Endothelial cell of umbilical vein (primary cell): ENCODE measurements at regions not wholly inside any gene's neighbourhood (a gene's known extent, or its start where the extent isn't known, plus 50 kb on each side); places are given as distances from the start of the nearest gene placed in this dataset.

ENCODE experiments used
- BruUV-seq: library from RNA; stranded (reverse); fragments of 400-500 nt; replicated peaks from 2 replicates; lab custom pipeline; 2021; lab: Mats Ljungman, UMichigan
- CTCF ChIA-PET: fragments of 300-600, 350-600 bp; sonication (Branson Sonifier 250); formaldehyde crosslinking; loops from one replicate; lab custom pipeline; 2021; ENCODE audit warnings: antibody characterized with exemption, inconsistent platforms; lab: Charles Lee
- POLR2A ChIA-PET: fragments of 300-600, 350-600 bp; sonication (Branson Sonifier 250); formaldehyde crosslinking; loops from one replicate; lab custom pipeline; 2021; ENCODE audit warnings: antibody characterized with exemption, inconsistent platforms; lab: Charles Lee
- DNase-seq: peaks from one replicate; pipeline ENCODE4 v3.0.0-alpha.2; 2011; ENCODE audit warnings: low read depth, low spot score
- FAIRE-seq: peaks from 2 replicates; lab custom pipeline; 2011; peaks lifted over from hg19 to GRCh38; lab: Jason Lieb, UNC
- H2AFZ ChIP-seq: 2 replicates; pipeline ENCODE4 v1.6.0; 2012; ENCODE audit warnings: low read depth, low read length, control low read depth, inconsistent platforms
- H3K27ac ChIP-seq: 2 replicates; pipeline ENCODE4 v1.5.1; 2011; ENCODE audit warnings: low read depth, mild to moderate bottlenecking, control low read depth, low read length, moderate library complexity; ENCODE audit not compliant: insufficient read depth
- H3K27me3 ChIP-seq, 2 experiments: 2 replicates each; pipeline versions ENCODE4 v1.6.0 to v1.6.1; 2011; ENCODE audit warnings: low read length in 2 of 2, mixed read lengths in 1 of 2; ENCODE audit not compliant: control insufficient read depth in 2 of 2, insufficient read depth in 2 of 2
- H3K36me3 ChIP-seq, 2 experiments: 2 replicates in 1 of 2; 3 replicates in 1 of 2; pipeline ENCODE4 v1.5.1; 2011; ENCODE audit warnings: low read length in 2 of 2, mild to moderate bottlenecking in 1 of 2, moderate library complexity in 1 of 2; ENCODE audit not compliant: control insufficient read depth in 2 of 2, insufficient read depth in 2 of 2; ENCODE audit errors: extremely low read depth in 1 of 2
- H3K4me1 ChIP-seq: 3 replicates; pipeline ENCODE4 v1.5.1; 2011; ENCODE audit warnings: mild to moderate bottlenecking, low read length; ENCODE audit not compliant: control insufficient read depth, insufficient read depth; ENCODE audit errors: extremely low read depth
- H3K4me2 ChIP-seq: 2 replicates; pipeline ENCODE4 v1.6.1; 2011; ENCODE audit warnings: low read length, control low read depth, mixed read lengths; ENCODE audit not compliant: insufficient read depth
- H3K4me3 ChIP-seq, 3 experiments: fragments of 200-600 bp in 1 of 3; sonication (generic), shearing (Covaris generic) in 1 of 3; replicated peaks in 1 of 3; 2 replicates each; pipeline ENCODE4 v1.5.1; 2011 to 2016; ENCODE audit warnings: control low read depth in 3 of 3, low read length in 3 of 3, mild to moderate bottlenecking in 2 of 3, inconsistent platforms in 1 of 3, low read depth in 1 of 3, moderate library complexity in 1 of 3; ENCODE audit not compliant: insufficient read depth in 1 of 3
- H3K79me2 ChIP-seq: 2 replicates; pipeline ENCODE4 v1.6.0; 2012; ENCODE audit warnings: low read length, inconsistent platforms; ENCODE audit not compliant: control insufficient read depth, insufficient read depth
- H3K9ac ChIP-seq: replicated peaks from 2 replicates; pipeline ENCODE3; 2011; ENCODE audit warnings: low read length, control low read depth; ENCODE audit not compliant: insufficient read depth; ENCODE audit errors: extremely low read depth
- H3K9me1 ChIP-seq: replicated peaks from 3 replicates; pipeline ENCODE4 v1.6.0; 2011; ENCODE audit warnings: mild to moderate bottlenecking, low read length; ENCODE audit not compliant: control insufficient read depth, insufficient read depth; ENCODE audit errors: extremely low read depth
- H3K9me3 ChIP-seq: replicated peaks from 2 replicates; pipeline ENCODE4 v1.5.1; 2012; ENCODE audit warnings: low read length, inconsistent platforms; ENCODE audit not compliant: control insufficient read depth, insufficient read depth
- H4K20me1 ChIP-seq: replicated peaks from 2 replicates; pipeline ENCODE3; 2011; ENCODE audit warnings: mild to moderate bottlenecking, low read length; ENCODE audit not compliant: control insufficient read depth, insufficient read depth; ENCODE audit errors: extremely low read depth
- CTCF ChIP-seq, 2 donors: IDR thresholded peaks; 1 replicate in 1 of 2; 2 replicates in 1 of 2; pipeline ENCODE4 v1.5.1; 2011; ENCODE audit warnings: low read length in 2 of 2, mild to moderate bottlenecking in 2 of 2, moderate library complexity in 2 of 2, control low read depth in 1 of 2, inconsistent platforms in 1 of 2, low read depth in 1 of 2; ENCODE audit not compliant: insufficient read depth in 1 of 2; ENCODE audit errors: extremely low read depth in 1 of 2
- EZH2 ChIP-seq: IDR thresholded peaks from 2 replicates; pipeline ENCODE4 v1.6.1; 2012; ENCODE audit warnings: borderline replicate concordance, low read depth, mild to moderate bottlenecking, moderate library complexity, low read length, inconsistent platforms; ENCODE audit not compliant: severe bottlenecking
- FOS ChIP-seq: IDR thresholded peaks from 2 replicates; pipeline ENCODE4 v1.6.1; 2011; ENCODE audit warnings: mild to moderate bottlenecking, low read length, moderate library complexity, borderline replicate concordance; ENCODE audit not compliant: insufficient read depth
- GATA2 ChIP-seq: IDR thresholded peaks from 2 replicates; pipeline ENCODE4 v1.7.0; 2011; ENCODE audit warnings: low read depth, mild to moderate bottlenecking, moderate library complexity, mixed read lengths, low read length; ENCODE audit not compliant: insufficient read length, insufficient read depth
- JUN ChIP-seq: IDR thresholded peaks from 2 replicates; pipeline ENCODE4 v1.6.1; 2011; ENCODE audit warnings: borderline replicate concordance, low read depth; ENCODE audit not compliant: insufficient read length, insufficient read depth
- MAX ChIP-seq: IDR thresholded peaks from 2 replicates; pipeline ENCODE4 v1.6.1; 2011; ENCODE audit not compliant: insufficient read depth, insufficient read length
- MYC ChIP-seq: IDR thresholded peaks from one replicate; pipeline ENCODE4 v1.6.1; 2011; ENCODE audit warnings: mild to moderate bottlenecking, low read depth, low read length
- POLR2A ChIP-seq: IDR thresholded peaks from 2 replicates; pipeline ENCODE4 v1.6.1; 2012; ENCODE audit warnings: low read depth, mild to moderate bottlenecking, control low read depth, low read length
- POLR2AphosphoS5 ChIP-seq: IDR thresholded peaks from 2 replicates; pipeline ENCODE4 v1.6.1; 2012; ENCODE audit warnings: low read depth, mild to moderate bottlenecking, control low read depth, low read length, moderate library complexity; ENCODE audit not compliant: insufficient read depth
- dilution Hi-C: fragments of 300-500 bp; cut with MboI; formaldehyde crosslinking; loops from one replicate; pipeline ENCODE4 v1.15.0; 2019; ENCODE audit warnings: low sequenced_read_pairs; ENCODE audit not compliant: extremely low pct_ligation_motif_present
- intact Hi-C: fragments of 100-400 bp; cut with micrococcal nuclease; formaldehyde crosslinking; loops from one replicate; pipeline ENCODE4 v1.10.0; 2022

- H4K20me1 ChIP-seq = peaks cover 5% of the 10 kb centered on the region
- TF ChIP-seq MYC = no peak
- no peak for TF ChIP-seq POLR2A
- TF ChIP-seq POLR2AphosphoS5 = no peak
- no peak for TF ChIP-seq GATA2
- TF ChIP-seq EZH2 = no peak
- TF ChIP-seq MAX = no peak
- TF ChIP-seq JUN = no peak
- no peak for TF ChIP-seq FOS
- TF ChIP-seq CTCF (IDR thresholded peaks at IDR 0.05; ENCODE audit: extremely low read depth in 1 of 2, insufficient read depth in 1 of 2, low read depth in 1 of 2, low read length in 2 of 2) = no peak
- H3K79me2 ChIP-seq = peaks cover 20% of the 10 kb centered on the region
- H2AFZ ChIP-seq = no peak overlapping the region
- no TSS peak for BruUV-seq
- H3K4me2 ChIP-seq = no peak overlapping the region
- no peak overlapping the region for H3K9ac ChIP-seq
- no peak overlapping the region for H3K4me3 ChIP-seq
- no peaks in the 10 kb centered on the region for H3K36me3 ChIP-seq
- H3K4me1 ChIP-seq = no peaks in the 10 kb centered on the region
- H3K27ac ChIP-seq = no peak overlapping the region
- FAIRE-seq (no peak), DNase-seq (no peak)
- POLR2A ChIA-PET = no interaction called here
- no peaks in the 10 kb centered on the region for H3K9me3 ChIP-seq
- H3K9me1 ChIP-seq = no peaks in the 10 kb centered on the region
- intact Hi-C loops (no loop called here), dilution Hi-C loops (no loop called here)
- no peaks in the 10 kb centered on the region for H3K27me3 ChIP-seq
- CTCF ChIA-PET = interaction anchor here (0.6 kb wide), 1 partner anchor 16 kb away, joined by 3 read pairs; no protein-coding TSS in a partner anchor
These were observed 779.7 kb downstream of the USP25 start for GRCh38 chr21:16509476-16509875.
